GM12892 (cell line): ENCODE measurements at regions not wholly inside any gene's neighbourhood (a gene's known extent, or its start where the extent isn't known, plus 50 kb on each side); places are given as distances from the start of the nearest gene placed in this dataset.

ENCODE experiments used
- POLR2A ChIP-seq: IDR thresholded peaks from 2 replicates; pipeline ENCODE4 v1.6.1; 2011; ENCODE audit warnings: low read depth, low read length, control low read depth
- POLR2AphosphoS5 ChIP-seq: IDR thresholded peaks from 2 replicates; pipeline ENCODE4 v1.6.1; 2011; ENCODE audit warnings: low read depth, low read length, control low read depth

- TF ChIP-seq POLR2A (no peak), POLR2AphosphoS5 (no peak)
These were observed 1129.9 kb upstream of the GYPC start for GRCh38 chr2:125526093-125526492.
